Mesothelial cell of epicardium (in vitro differentiated cells): ENCODE measurements at regions not wholly inside any gene's neighbourhood (a gene's known extent, or its start where the extent isn't known, plus 50 kb on each side); places are given as distances from the start of the nearest gene placed in this dataset.

Source experiments
- DNase-seq, 2 experiments: peaks; one replicate each; pipeline ENCODE4 v3.0.0; 2021; ENCODE audit warnings: low spot score in 2 of 2; ENCODE audit not compliant: unreplicated experiment in 2 of 2
- H3K27ac Mint-ChIP-seq: 2 replicates; pipeline ENCODE4 v1.8.0; 2021; ENCODE audit warnings: mixed read lengths
- H3K27me3 Mint-ChIP-seq: 2 replicates; pipeline ENCODE4 v1.8.0; 2021; ENCODE audit warnings: low read depth, mixed read lengths
- H3K36me3 Mint-ChIP-seq: 2 replicates; pipeline ENCODE4 v1.8.0; 2021; ENCODE audit warnings: mixed read lengths
- H3K4me1 Mint-ChIP-seq: 2 replicates; pipeline ENCODE4 v1.8.0; 2021; ENCODE audit warnings: mixed read lengths
- H3K4me3 Mint-ChIP-seq: 2 replicates; pipeline ENCODE4 v1.8.0; 2021; ENCODE audit warnings: mild to moderate bottlenecking, moderate library complexity, mixed read lengths
- H3K9me3 Mint-ChIP-seq: 2 replicates; pipeline ENCODE4 v1.8.0; 2021; ENCODE audit warnings: mixed read lengths
- TF ChIP-seq, protein P1 (sequence below): fragments of 200-600 bp; sonication (generic); IDR thresholded peaks from one replicate; pipeline ENCODE4 v1.5.0; 2021; ENCODE audit warnings: antibody characterized with exemption; ENCODE audit not compliant: unreplicated experiment

DNA sequence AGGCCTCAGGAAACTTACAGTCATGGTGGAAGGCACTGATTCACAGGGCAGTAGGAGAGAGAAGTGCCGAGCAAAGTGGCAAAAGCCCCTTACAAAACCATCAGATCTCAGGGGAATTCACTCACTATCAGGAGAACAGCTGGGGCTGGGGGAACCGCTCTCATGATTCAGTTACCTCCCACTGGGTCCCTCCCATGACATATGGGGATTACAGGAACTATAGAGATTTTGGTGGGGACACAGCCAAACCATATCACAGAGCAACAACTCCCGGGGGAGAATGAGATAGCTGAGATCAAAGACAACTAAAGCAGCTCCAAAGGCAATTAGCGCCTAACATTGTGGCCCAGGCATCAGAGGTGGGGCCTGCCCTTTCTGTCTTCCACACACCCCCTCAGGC is 85.4 kb upstream of the VOPP1 start:
- H3K36me3 Mint-ChIP-seq: no peaks in the 10 kb centered on the region
- H3K4me1 Mint-ChIP-seq: no peaks in the 10 kb centered on the region
- no peak for DNase-seq
- TF ChIP-seq, protein P1, sequence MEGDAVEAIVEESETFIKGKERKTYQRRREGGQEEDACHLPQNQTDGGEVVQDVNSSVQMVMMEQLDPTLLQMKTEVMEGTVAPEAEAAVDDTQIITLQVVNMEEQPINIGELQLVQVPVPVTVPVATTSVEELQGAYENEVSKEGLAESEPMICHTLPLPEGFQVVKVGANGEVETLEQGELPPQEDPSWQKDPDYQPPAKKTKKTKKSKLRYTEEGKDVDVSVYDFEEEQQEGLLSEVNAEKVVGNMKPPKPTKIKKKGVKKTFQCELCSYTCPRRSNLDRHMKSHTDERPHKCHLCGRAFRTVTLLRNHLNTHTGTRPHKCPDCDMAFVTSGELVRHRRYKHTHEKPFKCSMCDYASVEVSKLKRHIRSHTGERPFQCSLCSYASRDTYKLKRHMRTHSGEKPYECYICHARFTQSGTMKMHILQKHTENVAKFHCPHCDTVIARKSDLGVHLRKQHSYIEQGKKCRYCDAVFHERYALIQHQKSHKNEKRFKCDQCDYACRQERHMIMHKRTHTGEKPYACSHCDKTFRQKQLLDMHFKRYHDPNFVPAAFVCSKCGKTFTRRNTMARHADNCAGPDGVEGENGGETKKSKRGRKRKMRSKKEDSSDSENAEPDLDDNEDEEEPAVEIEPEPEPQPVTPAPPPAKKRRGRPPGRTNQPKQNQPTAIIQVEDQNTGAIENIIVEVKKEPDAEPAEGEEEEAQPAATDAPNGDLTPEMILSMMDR: no peak
- no peaks in the 10 kb centered on the region for H3K9me3 Mint-ChIP-seq
- no peak overlapping the region for H3K27ac Mint-ChIP-seq
- peaks cover 4% of the 10 kb centered on the region for H3K27me3 Mint-ChIP-seq
- H3K4me3 Mint-ChIP-seq: no peak overlapping the region

DNA sequence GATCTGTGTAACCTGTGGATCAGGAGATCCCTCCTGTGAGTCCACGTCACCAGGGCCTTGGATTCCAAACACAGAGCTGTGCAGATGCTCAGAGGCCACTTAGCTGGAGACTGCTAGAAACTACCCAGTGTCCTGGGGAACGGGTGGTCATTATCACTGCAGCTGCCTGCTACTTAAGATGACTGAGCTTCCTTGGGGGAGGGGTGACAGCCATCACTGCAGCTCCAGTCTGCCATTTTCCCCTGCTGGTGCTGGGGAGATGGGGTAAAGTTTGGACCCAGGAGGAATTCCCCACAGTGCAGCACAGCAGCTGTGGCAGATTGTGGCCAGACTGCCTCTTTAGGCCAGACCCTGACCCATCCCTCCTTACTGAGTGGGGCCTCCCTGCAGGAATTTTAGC is 78.8 kb upstream of the VOPP1 start:
- Mint-ChIP-seq H3K27ac (no peak overlapping the region), H3K27me3 (peaks cover 5% of the 10 kb centered on the region), H3K4me1 (no peaks in the 10 kb centered on the region), H3K4me3 (no peak overlapping the region), H3K9me3 (no peaks in the 10 kb centered on the region), H3K36me3 (no peaks in the 10 kb centered on the region)
- TF ChIP-seq, protein P1: no peak
- no peak for DNase-seq

- no peak for DNase-seq
- H3K4me1 Mint-ChIP-seq: no peaks in the 10 kb centered on the region
- H3K9me3 Mint-ChIP-seq: no peaks in the 10 kb centered on the region
- H3K27me3 Mint-ChIP-seq: peaks cover 5% of the 10 kb centered on the region
- no peaks in the 10 kb centered on the region for H3K36me3 Mint-ChIP-seq
- TF ChIP-seq, protein P1: no peak
- no peak overlapping the region for H3K4me3 Mint-ChIP-seq
- H3K27ac Mint-ChIP-seq: no peak overlapping the region
Observed at GRCh38 chr7:55649238-55649637, 76.9 kb upstream of the VOPP1 start.

DNA sequence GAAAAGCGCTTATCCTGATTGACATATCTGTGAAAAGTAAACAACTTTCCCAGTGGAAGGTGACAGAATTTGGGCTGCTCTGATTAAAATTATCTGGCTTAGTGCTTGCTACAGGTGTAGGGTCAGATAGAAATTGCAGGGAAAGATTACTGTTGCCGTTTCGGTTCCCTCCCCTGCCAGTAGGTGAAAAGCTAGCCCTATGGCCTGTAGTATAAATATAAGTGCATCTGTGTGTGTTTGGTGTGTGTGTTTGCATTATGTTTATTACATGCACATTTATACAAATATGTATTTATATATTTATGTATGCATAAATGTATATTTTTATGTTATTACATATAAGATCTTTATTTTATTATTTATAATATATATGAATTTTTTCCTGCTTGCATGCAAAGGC is 72.3 kb upstream of the VOPP1 start:
- peaks cover 5% of the 10 kb centered on the region for H3K27me3 Mint-ChIP-seq
- H3K36me3 Mint-ChIP-seq: no peaks in the 10 kb centered on the region
- TF ChIP-seq, protein P1: no peak
- H3K4me3 Mint-ChIP-seq: no peak overlapping the region
- H3K27ac Mint-ChIP-seq: no peak overlapping the region
- peaks cover 7% of the 10 kb centered on the region for H3K9me3 Mint-ChIP-seq
- DNase-seq: no peak
- peaks cover 3% of the 10 kb centered on the region for H3K4me1 Mint-ChIP-seq

DNA sequence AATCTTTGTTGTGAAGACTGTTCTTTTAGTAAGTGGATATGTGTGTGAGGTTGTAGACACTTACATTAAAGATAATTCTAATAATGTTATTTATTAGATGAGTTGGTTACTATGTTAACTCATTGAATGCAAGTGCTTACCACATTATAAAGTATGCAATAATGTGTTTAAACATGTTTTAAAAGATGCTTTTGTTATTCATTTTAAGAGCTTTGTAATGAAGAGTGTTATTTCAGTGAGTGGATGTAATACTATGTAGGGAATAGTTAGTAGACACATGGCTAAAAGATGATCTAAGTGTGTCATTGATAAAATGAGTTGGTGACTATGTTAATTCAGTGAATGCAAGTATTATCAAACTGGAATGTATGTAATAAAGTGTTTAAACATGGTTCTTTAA is 70.0 kb upstream of the VOPP1 start:
- DNase-seq: no peak
- Mint-ChIP-seq H3K27ac (no peak overlapping the region), H3K9me3 (peaks cover 14% of the 10 kb centered on the region), H3K36me3 (no peaks in the 10 kb centered on the region), H3K4me3 (no peak overlapping the region), H3K27me3 (peaks cover 5% of the 10 kb centered on the region), H3K4me1 (peaks cover 3% of the 10 kb centered on the region)
- TF ChIP-seq, protein P1: no peak

DNA sequence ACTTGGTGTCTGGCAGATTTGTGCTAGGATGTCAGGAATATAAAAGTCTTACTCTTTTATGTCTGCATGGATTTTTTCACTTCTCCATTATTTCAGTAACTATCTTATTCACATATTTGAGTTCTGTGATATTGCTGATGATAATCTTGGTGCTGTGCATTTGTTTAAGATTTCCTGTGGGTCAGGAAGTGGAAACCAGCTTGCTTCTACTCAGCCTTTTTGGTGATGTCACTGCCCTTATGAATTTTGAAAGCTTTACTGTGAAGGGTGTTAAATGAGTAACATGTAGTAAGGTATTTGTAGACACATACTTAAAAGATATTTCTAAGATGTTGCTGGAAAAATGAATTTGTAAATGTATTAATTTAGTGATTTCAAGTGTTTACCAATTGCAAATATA is 69.5 kb upstream of the VOPP1 start:
- Mint-ChIP-seq H3K4me3 (no peak overlapping the region), H3K27me3 (peaks cover 5% of the 10 kb centered on the region), H3K27ac (no peak overlapping the region), H3K36me3 (no peaks in the 10 kb centered on the region), H3K4me1 (peaks cover 3% of the 10 kb centered on the region), H3K9me3 (peaks cover 14% of the 10 kb centered on the region)
- TF ChIP-seq, protein P1: no peak
- DNase-seq: no peak
